SIG-M5 (cell line): ENCODE measurements at regions not wholly inside any gene's neighbourhood (a gene's known extent, or its start where the extent isn't known, plus 50 kb on each side); places are given as distances from the start of the nearest gene placed in this dataset.

Experiments
- DNase-seq: peaks from one replicate; lab custom pipeline; 2025; lab: John Stamatoyannopoulos, UW

GRCh38 chr2:67241453-67241852 is 155.7 kb upstream of the ETAA1 start:
- no peak for DNase-seq

GRCh38 chr2:67242456-67242855 is 154.7 kb upstream of the ETAA1 start:
- DNase-seq, result no peak

DNA sequence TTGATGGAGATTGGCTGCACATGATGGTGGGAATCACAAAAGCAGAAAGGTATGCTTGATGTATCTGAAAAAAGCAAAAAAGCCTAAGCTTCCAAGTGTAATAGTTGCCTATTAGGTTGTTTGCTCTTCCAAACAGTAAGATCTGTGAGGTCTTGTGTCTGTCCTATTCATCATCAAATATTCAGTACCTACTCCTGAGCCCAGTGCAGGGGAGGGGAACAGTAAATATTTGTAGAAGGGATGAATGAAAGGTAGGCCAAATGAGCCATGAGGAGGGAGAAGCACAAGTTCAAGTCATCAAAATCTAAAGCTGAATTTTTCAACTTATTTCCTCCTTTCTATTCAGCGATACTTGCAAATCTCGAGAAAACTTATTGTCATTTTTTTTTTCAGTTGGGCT is 153.2 kb upstream of the ETAA1 start:
- no peak for DNase-seq

- DNase-seq, result no peak
Measured at GRCh38 chr2:67246791-67247190, 150.3 kb upstream of the ETAA1 start.

DNA sequence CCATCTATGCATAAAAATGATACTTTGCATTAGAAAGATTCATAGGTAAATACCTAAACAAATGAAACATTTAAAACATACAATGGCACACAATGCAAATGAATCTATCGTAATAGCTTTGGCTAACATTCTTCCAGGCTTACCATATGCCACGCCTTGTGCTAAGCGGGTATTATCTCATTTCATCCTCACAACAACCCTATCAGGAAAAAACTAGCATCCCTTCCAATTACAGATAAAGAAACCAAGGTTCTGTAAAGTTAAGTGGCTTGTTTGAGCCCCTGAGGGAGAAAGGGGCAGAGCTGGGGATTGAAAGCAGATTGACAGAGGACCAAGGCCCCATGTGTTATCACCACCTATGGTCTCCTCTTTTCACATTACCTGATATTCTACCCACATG is 145.4 kb upstream of the ETAA1 start:
- no peak for DNase-seq

- DNase-seq, result no peak
Measured at GRCh38 chr2:67255933-67256615, 141.1 kb upstream of the ETAA1 start.

- no peak for DNase-seq
Measured at GRCh38 chr2:67256892-67257291, 140.2 kb upstream of the ETAA1 start.

- DNase-seq, result no peak
Measured at GRCh38 chr2:67258122-67258521, 139.0 kb upstream of the ETAA1 start.

DNA sequence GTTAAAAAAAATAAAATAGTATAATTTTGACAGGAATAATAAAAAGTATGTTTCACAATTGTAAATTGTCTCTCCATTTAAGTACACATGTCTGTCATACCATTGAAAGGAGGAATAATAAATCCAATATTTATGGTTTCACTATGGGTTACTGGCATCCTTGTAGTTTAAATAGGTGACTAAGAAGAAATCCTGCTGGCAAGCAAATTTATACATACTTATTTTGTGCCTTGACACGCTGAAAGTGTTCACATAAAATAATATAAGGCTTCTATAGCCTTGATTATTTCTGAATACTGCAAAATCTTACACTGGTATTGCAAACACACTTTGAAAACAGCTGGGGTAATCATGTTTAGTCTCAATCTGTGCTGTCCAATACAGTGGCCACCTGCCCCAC is 138.3 kb upstream of the ETAA1 start:
- no peak for DNase-seq

- DNase-seq, result no peak
Measured at GRCh38 chr2:67259556-67260342, 137.4 kb upstream of the ETAA1 start.

GRCh38 chr2:67260343-67261277 is 136.5 kb upstream of the ETAA1 start:
- DNase-seq, result no peak

- no peak for DNase-seq
Measured at GRCh38 chr2:67267241-67267640, 129.9 kb upstream of the ETAA1 start.

DNA sequence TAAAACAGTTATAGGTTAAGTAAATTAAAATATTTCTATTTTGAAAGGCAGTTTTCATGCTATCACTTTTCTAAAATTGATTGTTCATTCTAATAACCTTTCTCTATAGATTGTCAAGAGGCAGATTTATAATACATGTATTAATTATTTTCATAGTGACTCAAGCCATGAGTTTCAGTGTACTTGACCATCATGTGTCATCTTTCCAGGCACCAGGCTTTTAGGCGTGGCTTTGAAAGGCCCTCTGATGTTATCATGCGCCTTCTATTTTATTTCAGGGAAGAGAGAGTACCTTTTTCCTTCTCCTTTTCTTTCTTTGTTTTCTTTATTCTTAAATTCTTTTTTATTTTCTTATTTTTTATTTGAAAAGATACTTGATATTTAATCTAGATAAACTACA is 128.3 kb upstream of the ETAA1 start:
- DNase-seq, result no peak

- no peak for DNase-seq
Measured at GRCh38 chr2:67272195-67272594, 124.9 kb upstream of the ETAA1 start.

DNA sequence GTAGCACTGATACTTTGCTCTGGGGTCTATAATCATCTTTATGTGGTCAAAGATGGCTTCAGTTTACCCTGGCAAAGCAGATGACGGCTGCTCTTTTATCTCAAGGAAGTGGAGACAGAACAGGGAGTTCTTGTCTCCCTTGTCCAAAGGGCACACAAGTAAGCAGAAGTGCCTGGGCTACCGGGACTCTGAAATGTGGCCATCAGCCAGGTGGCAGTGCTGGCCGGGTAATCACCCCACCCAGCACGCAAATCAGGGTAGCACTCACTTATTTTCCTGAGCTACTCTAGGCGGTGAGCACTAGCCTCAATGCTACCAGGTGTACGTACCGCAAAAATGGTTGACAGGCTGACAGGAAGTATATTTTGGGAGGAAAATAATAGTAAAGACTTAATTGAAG is 119.7 kb upstream of the ETAA1 start:
- no peak for DNase-seq

DNA sequence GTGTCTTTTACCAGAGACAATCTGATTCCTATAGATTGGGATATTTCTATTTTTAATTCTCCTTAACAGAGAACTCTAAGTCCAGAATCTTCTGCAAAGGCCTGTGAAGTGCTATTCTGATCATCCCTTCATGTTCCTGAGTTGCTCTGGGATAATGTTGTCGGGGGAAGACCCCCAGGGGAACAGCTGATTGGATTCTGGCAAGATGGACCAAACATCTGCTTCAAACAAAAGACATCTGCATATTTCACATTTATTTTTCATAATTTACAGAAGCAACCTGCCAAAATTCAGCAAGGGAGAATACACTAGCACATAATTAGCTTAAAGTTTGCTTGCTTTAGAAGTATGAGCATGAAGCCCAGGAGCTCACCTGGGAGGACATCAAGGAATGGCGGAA is 116.0 kb upstream of the ETAA1 start:
- no peak for DNase-seq

DNA sequence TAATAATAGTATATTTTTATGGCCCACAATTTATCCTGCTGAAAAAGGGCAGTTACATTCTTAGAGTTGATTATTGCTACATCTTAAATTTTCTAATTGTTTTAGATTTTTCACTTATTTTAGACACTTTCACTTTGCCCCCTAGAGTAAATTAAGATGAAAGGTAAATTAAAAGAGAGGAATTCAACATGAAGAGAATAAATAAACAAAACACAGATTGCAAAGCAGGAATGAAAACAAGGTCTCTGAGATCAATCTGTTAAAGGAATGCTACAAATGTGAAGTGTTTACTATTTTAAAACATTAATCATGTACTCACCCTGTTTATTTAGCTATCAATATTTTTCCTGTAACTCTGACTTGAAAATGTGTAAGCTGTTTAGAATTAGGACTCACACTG is 113.5 kb upstream of the ETAA1 start:
- no peak for DNase-seq

DNA sequence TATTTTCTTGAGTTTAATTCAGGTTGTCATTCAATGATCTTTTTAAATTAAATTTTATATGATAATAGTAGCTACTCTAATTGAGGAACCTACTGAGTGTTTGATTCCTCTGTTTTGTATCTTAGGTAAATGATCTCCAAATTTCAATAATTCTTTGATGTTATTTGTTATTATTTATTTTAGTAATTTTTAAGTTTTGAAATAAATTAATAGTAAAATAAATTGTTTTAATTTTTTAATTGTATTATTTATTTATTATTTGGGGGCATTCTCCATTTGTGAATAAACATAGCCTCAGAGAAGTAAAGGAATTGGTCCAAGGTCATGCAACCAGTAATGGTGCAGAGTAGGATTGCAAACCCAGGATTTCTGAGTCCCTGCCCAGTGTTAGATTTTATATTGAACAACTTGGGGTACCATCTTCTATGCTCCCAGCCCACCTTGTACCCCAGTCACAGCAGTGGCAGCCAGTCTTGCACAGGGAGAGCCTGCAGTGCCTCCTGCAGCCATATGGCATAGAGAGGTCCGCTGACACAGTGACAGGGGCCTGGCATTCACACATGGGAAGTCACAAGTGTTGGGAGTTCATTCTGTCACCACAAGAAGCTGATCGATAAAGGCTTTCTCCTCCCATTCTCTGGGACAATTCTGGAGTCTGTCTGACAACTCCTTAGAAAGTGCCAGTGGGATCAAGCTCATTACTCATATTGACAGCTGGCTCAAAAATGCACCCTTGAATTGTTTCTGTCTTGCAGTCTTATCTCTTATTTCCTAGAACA is 110.0 kb upstream of the ETAA1 start:
- no peak for DNase-seq

- DNase-seq, result no peak
Measured at GRCh38 chr2:67289271-67289670, 107.9 kb upstream of the ETAA1 start.

- DNase-seq, result no peak
Measured at GRCh38 chr2:67289921-67290371, 107.2 kb upstream of the ETAA1 start.

GRCh38 chr2:67290451-67291290 is 106.5 kb upstream of the ETAA1 start:
- no peak for DNase-seq
